ENCODE measurements at regions not wholly inside any gene's neighbourhood (a gene's known extent, or its start where the extent isn't known, plus 50 kb on each side); places are given as distances from the start of the nearest gene placed in this dataset.
"Not testable (repeated sequence)": the region's sequence is repeated elsewhere in the genome, so short reads cannot be mapped to it uniquely, and the experiment has no call there.

- H3K9me3 ChIP-seq, result no peaks in the 10 kb centered on the region
- H3K27ac ChIP-seq, result no peak overlapping the region
- H3K4me1 ChIP-seq, result peaks cover 0 to 12% (median 7%) of the 10 kb centered on the region in 4 donors
- H3K36me3 ChIP-seq, result no peaks in the 10 kb centered on the region
- ATAC-seq (ENCODE audit: low FRiP score in 2 of 2) (peak; percentile 21 to 70), DNase-seq (no peak)
- WGBS, 2 donors, result 80% methylated on average over 1 of the region's 1 CpG
- no peaks in the 10 kb centered on the region for H3K27me3 ChIP-seq
- no peak for TF ChIP-seq EP300 (IDR thresholded peaks at IDR 0.05)
- TF ChIP-seq CTCF (IDR thresholded peaks at IDR 0.05), result no peak
- no peak for TF ChIP-seq POLR2AphosphoS5 (IDR thresholded peaks at IDR 0.05)
- TF ChIP-seq POLR2A (IDR thresholded peaks at IDR 0.05), result no peak
- H3K4me3 ChIP-seq, result no peak overlapping the region
These were observed 658.0 kb downstream of the TYW1 start for GRCh38 chr7:67654642-67655041.

GRCh38 chr7:67655168-67655567, 658.5 kb downstream of the TYW1 start:
- Histone ChIP-seq H3K27me3 (no peaks in the 10 kb centered on the region), H3K9me3 (no peaks in the 10 kb centered on the region), H3K36me3 (no peaks in the 10 kb centered on the region), H3K4me3 (no peak overlapping the region), H3K27ac (no peak overlapping the region), H3K4me1 (peaks cover 0 to 12% (median 7%) of the 10 kb centered on the region in 4 donors)
- DNase-seq, result no peak
- no peak for TF ChIP-seq POLR2A (IDR thresholded peaks at IDR 0.05)
- TF ChIP-seq POLR2AphosphoS5 (IDR thresholded peaks at IDR 0.05), result no peak
- TF ChIP-seq CTCF (IDR thresholded peaks at IDR 0.05), result no peak
- TF ChIP-seq EP300 (IDR thresholded peaks at IDR 0.05), result no peak
- ATAC-seq (ENCODE audit: low FRiP score in 2 of 2), result no peak

- no peak for ATAC-seq (ENCODE audit: low FRiP score in 2 of 2)
These were observed 662.5 kb downstream of the TYW1 start for GRCh38 chr7:67659091-67659490.

GRCh38 chr7:67662804-67663203, 666.2 kb downstream of the TYW1 start:
- TF ChIP-seq POLR2A (IDR thresholded peaks at IDR 0.05), result no peak
- no peak for TF ChIP-seq EP300 (IDR thresholded peaks at IDR 0.05)
- no peak for TF ChIP-seq CTCF (IDR thresholded peaks at IDR 0.05)
- no peak for TF ChIP-seq POLR2AphosphoS5 (IDR thresholded peaks at IDR 0.05)
- Histone ChIP-seq H3K36me3 (no peaks in the 10 kb centered on the region), H3K9me3 (no peaks in the 10 kb centered on the region), H3K4me3 (no peak overlapping the region), H3K27ac (no peak overlapping the region), H3K27me3 (no peaks in the 10 kb centered on the region), H3K4me1 (no peaks in the 10 kb centered on the region)
- DNase-seq (no peak), ATAC-seq (ENCODE audit: low FRiP score in 2 of 2) (no peak)
- WGBS, 2 donors, result 91% methylated on average over 1 of the region's 1 CpG

More at GRCh38 chr7:67659091-67659490, 662.5 kb downstream of the TYW1 start:
- Histone ChIP-seq H3K4me3 (no peak overlapping the region), H3K36me3 (no peaks in the 10 kb centered on the region), H3K4me1 (peaks cover 0 to 8% (median 2%) of the 10 kb centered on the region in 4 donors), H3K27me3 (no peaks in the 10 kb centered on the region), H3K27ac (no peak overlapping the region), H3K9me3 (no peaks in the 10 kb centered on the region)
- no peak for DNase-seq
- no peak for TF ChIP-seq CTCF (IDR thresholded peaks at IDR 0.05)
- TF ChIP-seq POLR2A (IDR thresholded peaks at IDR 0.05), result no peak
- no peak for TF ChIP-seq EP300 (IDR thresholded peaks at IDR 0.05)
- TF ChIP-seq POLR2AphosphoS5 (IDR thresholded peaks at IDR 0.05), result no peak

GRCh38 chr7:67663644-67664043, 667.0 kb downstream of the TYW1 start:
- no peak overlapping the region for H3K27ac ChIP-seq
- H3K27me3 ChIP-seq, result no peaks in the 10 kb centered on the region
- TF ChIP-seq POLR2A (IDR thresholded peaks at IDR 0.05), result no peak
- no peak for TF ChIP-seq CTCF (IDR thresholded peaks at IDR 0.05)
- no peak for TF ChIP-seq EP300 (IDR thresholded peaks at IDR 0.05)
- no peak for TF ChIP-seq POLR2AphosphoS5 (IDR thresholded peaks at IDR 0.05)
- H3K9me3 ChIP-seq, result no peaks in the 10 kb centered on the region
- no peak for ATAC-seq (ENCODE audit: low FRiP score in 2 of 2)
- 52 to 70% methylated on average over 1 of the region's 1 CpG for WGBS, 2 donors
- no peaks in the 10 kb centered on the region for H3K4me1 ChIP-seq
- H3K4me3 ChIP-seq, result no peak overlapping the region
- no peaks in the 10 kb centered on the region for H3K36me3 ChIP-seq
- no peak for DNase-seq

- H3K27me3 ChIP-seq; H3K4me3 ChIP-seq; ATAC-seq (ENCODE audit: low FRiP score in 2 of 2); H3K4me1 ChIP-seq; H3K27ac ChIP-seq; DNase-seq; H3K36me3 ChIP-seq: not testable (repeated sequence)
- WGBS, 2 donors, result 29 to 59% methylated on average over 3 to 4 of the region's 4 CpGs
- peaks cover 0 to 13% (median 0%) of the 10 kb centered on the region in 4 donors for H3K9me3 ChIP-seq
These were observed 669.7 kb downstream of the TYW1 start for GRCh38 chr7:67666359-67666758.
